Neural cell (in vitro differentiated cells): ENCODE measurements at regions not wholly inside any gene's neighbourhood (a gene's known extent, or its start where the extent isn't known, plus 50 kb on each side); places are given as distances from the start of the nearest gene placed in this dataset.

ENCODE experiments used
- H2AFZ ChIP-seq: fragments of 200-600, 300-800 bp; sonication (generic), shearing (Covaris generic); 2 replicates; pipeline ENCODE4 v1.6.0; 2014; ENCODE audit warnings: low read depth, mild to moderate bottlenecking, antibody characterized with exemption, low read length, moderate library complexity
- H3F3A ChIP-seq: fragments of 200-600 bp; shearing (Covaris generic); 2 replicates; pipeline ENCODE4 v1.6.1; 2016; ENCODE audit warnings: mild to moderate bottlenecking, moderate library complexity, mixed read lengths, antibody characterized with exemption, low read length; ENCODE audit not compliant: insufficient read depth, poor library complexity, severe bottlenecking
- H3K27ac ChIP-seq: fragments of 200-600, 300-800 bp; sonication (generic), shearing (Covaris generic); 2 replicates; pipeline ENCODE4 v1.5.1; 2014; ENCODE audit warnings: mild to moderate bottlenecking, low read length, moderate library complexity
- H3K27me3 ChIP-seq: fragments of 300-800, 200-600 bp; sonication (generic), shearing (Covaris generic); 2 replicates; pipeline ENCODE4 v1.6.0; 2014; ENCODE audit warnings: mild to moderate bottlenecking, low read depth, low read length, moderate library complexity; ENCODE audit not compliant: insufficient read depth
- H3K36me3 ChIP-seq: fragments of 300-800, 200-600 bp; sonication (generic), shearing (Covaris generic); 2 replicates; pipeline ENCODE4 v1.5.1; 2014; ENCODE audit warnings: mild to moderate bottlenecking, antibody characterized with exemption, low read length, moderate library complexity; ENCODE audit not compliant: insufficient read depth
- H3K4me2 ChIP-seq: fragments of 300-800, 200-600 bp; sonication (generic), shearing (Covaris generic); 2 replicates; pipeline ENCODE4 v1.6.0; 2014; ENCODE audit warnings: mild to moderate bottlenecking, low read length
- H3K4me3 ChIP-seq: fragments of 300-800, 200-600 bp; sonication (generic), shearing (Covaris generic); 2 replicates; pipeline ENCODE4 v1.5.1; 2014; ENCODE audit warnings: mild to moderate bottlenecking, low read length, moderate library complexity
- H3K79me2 ChIP-seq: fragments of 200-600 bp; shearing (Covaris generic); replicated peaks from 2 replicates; pipeline ENCODE4 v1.6.0; 2014; ENCODE audit warnings: mild to moderate bottlenecking, low read length, moderate library complexity; ENCODE audit not compliant: insufficient read depth
- H3K9ac ChIP-seq: fragments of 300-800, 200-600 bp; sonication (generic), shearing (Covaris generic); 2 replicates; pipeline ENCODE4 v1.6.1; 2016; ENCODE audit warnings: mild to moderate bottlenecking, low read length, mixed read lengths
- H3K9me2 ChIP-seq: fragments of 200-600 bp; shearing (Covaris generic); 2 replicates; pipeline ENCODE4 v1.6.1; 2016; ENCODE audit warnings: mild to moderate bottlenecking, low read length, mixed read lengths; ENCODE audit not compliant: insufficient read depth
- H3K9me3 ChIP-seq: fragments of 200-600, 300-800 bp; sonication (generic), shearing (Covaris generic); 2 replicates; pipeline ENCODE4 v1.6.1; 2016; ENCODE audit warnings: mild to moderate bottlenecking, mixed run types, low read length, moderate library complexity, mixed read lengths
- H4K20me1 ChIP-seq: fragments of 200-600 bp; shearing (Covaris generic); 2 replicates; pipeline ENCODE4 v1.6.1; 2016; ENCODE audit warnings: mild to moderate bottlenecking, mixed run types; ENCODE audit not compliant: insufficient read depth
- EP300 ChIP-seq: fragments of 450-650 bp; conservative IDR thresholded peaks from 2 replicates; pipeline ENCODE4 v1.6.1; 2014; ENCODE audit warnings: antibody characterized with exemption, mild to moderate bottlenecking, moderate library complexity; ENCODE audit not compliant: poor library complexity, severe bottlenecking
- EZH2 ChIP-seq: fragments of 200-600, 300-800 bp; shearing (Covaris generic), sonication (generic); IDR thresholded peaks from 2 replicates; pipeline ENCODE4 v1.6.1; 2014; ENCODE audit warnings: antibody characterized with exemption, low read length, borderline replicate concordance, mild to moderate bottlenecking; ENCODE audit not compliant: insufficient read depth, poor library complexity, severe bottlenecking
- MXI1 ChIP-seq: fragments of 450-650 bp; conservative IDR thresholded peaks from 2 replicates; pipeline ENCODE4 v1.6.1; 2014; ENCODE audit warnings: antibody characterized with exemption, mild to moderate bottlenecking; ENCODE audit not compliant: poor library complexity, severe bottlenecking
- POLR2AphosphoS5 ChIP-seq: IDR thresholded peaks from 2 replicates; pipeline ENCODE4 v1.6.1; 2012
- RAD21 ChIP-seq: fragments of 450-650 bp; conservative IDR thresholded peaks from 2 replicates; pipeline ENCODE4 v1.6.1; 2014; ENCODE audit warnings: antibody characterized with exemption, mild to moderate bottlenecking, moderate library complexity
- SMC3 ChIP-seq: fragments of 450-650 bp; conservative IDR thresholded peaks from 2 replicates; pipeline ENCODE4 v1.6.1; 2014; ENCODE audit warnings: antibody characterized with exemption, mild to moderate bottlenecking, moderate library complexity; ENCODE audit not compliant: poor library complexity
- TAF1 ChIP-seq: IDR thresholded peaks from 2 replicates; pipeline ENCODE4 v1.6.1; 2012; ENCODE audit warnings: low read depth
- TF ChIP-seq, protein P1 (sequence below): fragments of 450-650 bp; IDR thresholded peaks from 2 replicates; pipeline ENCODE4 v1.5.1; 2014; ENCODE audit warnings: antibody characterized with exemption, mild to moderate bottlenecking, moderate library complexity; ENCODE audit not compliant: poor library complexity, severe bottlenecking
- TF ChIP-seq, protein P2 (sequence below): IDR thresholded peaks from 2 replicates; pipeline ENCODE4 v1.6.1; 2012; ENCODE audit warnings: borderline replicate concordance

DNA sequence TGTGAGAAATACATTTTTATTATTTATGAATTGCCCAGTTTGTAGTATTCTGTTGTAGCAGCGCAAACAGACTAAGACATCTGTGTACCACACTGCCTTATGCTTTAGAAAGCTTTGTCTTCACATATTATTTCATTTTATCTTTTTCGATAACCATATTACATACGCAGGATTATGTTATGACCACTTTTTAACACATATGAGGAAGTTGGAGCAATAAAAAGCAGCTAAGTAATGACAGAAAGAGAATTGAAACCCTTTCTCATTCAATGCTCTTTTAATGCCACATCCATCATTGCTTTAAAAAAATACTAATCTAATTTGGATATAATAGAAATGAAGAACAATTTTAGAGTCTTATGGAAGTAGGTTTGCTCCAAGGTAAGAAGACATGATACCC is 99.7 kb downstream of the CT47B1 start:
- no peaks in the 10 kb centered on the region for H3F3A ChIP-seq
- H2AFZ ChIP-seq: no peak overlapping the region
- H3K9me2 ChIP-seq: no peaks in the 10 kb centered on the region
- TF ChIP-seq, protein P1, sequence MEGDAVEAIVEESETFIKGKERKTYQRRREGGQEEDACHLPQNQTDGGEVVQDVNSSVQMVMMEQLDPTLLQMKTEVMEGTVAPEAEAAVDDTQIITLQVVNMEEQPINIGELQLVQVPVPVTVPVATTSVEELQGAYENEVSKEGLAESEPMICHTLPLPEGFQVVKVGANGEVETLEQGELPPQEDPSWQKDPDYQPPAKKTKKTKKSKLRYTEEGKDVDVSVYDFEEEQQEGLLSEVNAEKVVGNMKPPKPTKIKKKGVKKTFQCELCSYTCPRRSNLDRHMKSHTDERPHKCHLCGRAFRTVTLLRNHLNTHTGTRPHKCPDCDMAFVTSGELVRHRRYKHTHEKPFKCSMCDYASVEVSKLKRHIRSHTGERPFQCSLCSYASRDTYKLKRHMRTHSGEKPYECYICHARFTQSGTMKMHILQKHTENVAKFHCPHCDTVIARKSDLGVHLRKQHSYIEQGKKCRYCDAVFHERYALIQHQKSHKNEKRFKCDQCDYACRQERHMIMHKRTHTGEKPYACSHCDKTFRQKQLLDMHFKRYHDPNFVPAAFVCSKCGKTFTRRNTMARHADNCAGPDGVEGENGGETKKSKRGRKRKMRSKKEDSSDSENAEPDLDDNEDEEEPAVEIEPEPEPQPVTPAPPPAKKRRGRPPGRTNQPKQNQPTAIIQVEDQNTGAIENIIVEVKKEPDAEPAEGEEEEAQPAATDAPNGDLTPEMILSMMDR: no peak
- TF ChIP-seq POLR2AphosphoS5 (no peak), RAD21 (no peak), TAF1 (no peak), SMC3 (no peak)
- TF ChIP-seq, protein P2, sequence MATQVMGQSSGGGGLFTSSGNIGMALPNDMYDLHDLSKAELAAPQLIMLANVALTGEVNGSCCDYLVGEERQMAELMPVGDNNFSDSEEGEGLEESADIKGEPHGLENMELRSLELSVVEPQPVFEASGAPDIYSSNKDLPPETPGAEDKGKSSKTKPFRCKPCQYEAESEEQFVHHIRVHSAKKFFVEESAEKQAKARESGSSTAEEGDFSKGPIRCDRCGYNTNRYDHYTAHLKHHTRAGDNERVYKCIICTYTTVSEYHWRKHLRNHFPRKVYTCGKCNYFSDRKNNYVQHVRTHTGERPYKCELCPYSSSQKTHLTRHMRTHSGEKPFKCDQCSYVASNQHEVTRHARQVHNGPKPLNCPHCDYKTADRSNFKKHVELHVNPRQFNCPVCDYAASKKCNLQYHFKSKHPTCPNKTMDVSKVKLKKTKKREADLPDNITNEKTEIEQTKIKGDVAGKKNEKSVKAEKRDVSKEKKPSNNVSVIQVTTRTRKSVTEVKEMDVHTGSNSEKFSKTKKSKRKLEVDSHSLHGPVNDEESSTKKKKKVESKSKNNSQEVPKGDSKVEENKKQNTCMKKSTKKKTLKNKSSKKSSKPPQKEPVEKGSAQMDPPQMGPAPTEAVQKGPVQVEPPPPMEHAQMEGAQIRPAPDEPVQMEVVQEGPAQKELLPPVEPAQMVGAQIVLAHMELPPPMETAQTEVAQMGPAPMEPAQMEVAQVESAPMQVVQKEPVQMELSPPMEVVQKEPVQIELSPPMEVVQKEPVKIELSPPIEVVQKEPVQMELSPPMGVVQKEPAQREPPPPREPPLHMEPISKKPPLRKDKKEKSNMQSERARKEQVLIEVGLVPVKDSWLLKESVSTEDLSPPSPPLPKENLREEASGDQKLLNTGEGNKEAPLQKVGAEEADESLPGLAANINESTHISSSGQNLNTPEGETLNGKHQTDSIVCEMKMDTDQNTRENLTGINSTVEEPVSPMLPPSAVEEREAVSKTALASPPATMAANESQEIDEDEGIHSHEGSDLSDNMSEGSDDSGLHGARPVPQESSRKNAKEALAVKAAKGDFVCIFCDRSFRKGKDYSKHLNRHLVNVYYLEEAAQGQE: no peak
- no peak overlapping the region for H3K27ac ChIP-seq
- H3K9me3 ChIP-seq: no peaks in the 10 kb centered on the region
- H3K27me3 ChIP-seq: no peaks in the 10 kb centered on the region
- H3K4me2 ChIP-seq: no peak overlapping the region
- no peaks in the 10 kb centered on the region for H3K79me2 ChIP-seq
- no peak overlapping the region for H3K9ac ChIP-seq
- no peak overlapping the region for H3K4me3 ChIP-seq
- no peaks in the 10 kb centered on the region for H4K20me1 ChIP-seq
- no peaks in the 10 kb centered on the region for H3K36me3 ChIP-seq

DNA sequence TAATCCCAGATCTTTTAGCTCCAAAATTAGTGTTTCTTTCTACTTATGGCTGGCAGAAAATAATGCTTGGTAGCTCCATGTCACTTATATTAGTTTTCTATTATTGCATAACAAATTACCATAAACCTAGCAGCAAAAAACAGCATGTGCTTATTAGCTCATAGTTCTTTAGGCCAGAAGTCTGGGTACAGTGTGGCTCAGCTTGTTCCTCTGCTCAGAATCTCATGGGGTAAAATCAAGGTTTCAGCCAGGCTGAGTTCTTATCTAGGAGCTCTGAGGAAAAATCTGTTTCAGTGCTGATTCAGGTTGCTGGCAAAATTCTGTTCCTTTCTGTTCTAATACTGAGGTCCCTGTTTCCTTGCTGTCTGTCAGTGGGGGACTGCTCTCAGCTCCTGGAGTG is 101.1 kb downstream of the CT47B1 start:
- no peaks in the 10 kb centered on the region for H3K27me3 ChIP-seq
- no peaks in the 10 kb centered on the region for H3K36me3 ChIP-seq
- H4K20me1 ChIP-seq: no peaks in the 10 kb centered on the region
- H3F3A ChIP-seq: no peaks in the 10 kb centered on the region
- no peaks in the 10 kb centered on the region for H3K9me2 ChIP-seq
- H3K4me3 ChIP-seq: no peak overlapping the region
- H3K9me3 ChIP-seq: no peaks in the 10 kb centered on the region
- H3K9ac ChIP-seq: no peak overlapping the region
- TF ChIP-seq RAD21 (no peak), EP300 (no peak), EZH2 (no peak), POLR2AphosphoS5 (no peak), MXI1 (no peak), TAF1 (no peak), SMC3 (no peak)
- TF ChIP-seq, protein P2: no peak
- TF ChIP-seq, protein P1: no peak
- H3K27ac ChIP-seq: no peak overlapping the region
- no peak overlapping the region for H3K4me2 ChIP-seq
- H2AFZ ChIP-seq: no peak overlapping the region
- H3K79me2 ChIP-seq: no peaks in the 10 kb centered on the region
